ACC112 (cell line): ENCODE measurements at regions not wholly inside any gene's neighbourhood (a gene's known extent, or its start where the extent isn't known, plus 50 kb on each side); places are given as distances from the start of the nearest gene placed in this dataset.
"Not testable (repeated sequence)": the region's sequence is repeated elsewhere in the genome, so short reads cannot be mapped to it uniquely, and the experiment has no call there.

ENCODE experiments used
- H2AFZ ChIP-seq: fragments of 200-600 bp; sonication (generic); one replicate; pipeline ENCODE4 v1.6.0; 2017; ENCODE audit warnings: antibody characterized with exemption, low read length; ENCODE audit not compliant: unreplicated experiment
- H3K27ac ChIP-seq: fragments of 200-600 bp; sonication (generic); 2 replicates; pipeline ENCODE4 v1.5.1; 2014; ENCODE audit warnings: low read depth, mild to moderate bottlenecking, antibody characterized with exemption, low read length, moderate library complexity
- H3K27me3 ChIP-seq: fragments of 200-600 bp; sonication (generic); 2 replicates; pipeline ENCODE4 v1.6.1; 2014; ENCODE audit warnings: mild to moderate bottlenecking, antibody characterized with exemption, low read length, moderate library complexity, mixed read lengths; ENCODE audit not compliant: insufficient read depth
- H3K36me3 ChIP-seq: fragments of 200-600 bp; sonication (generic); 2 replicates; pipeline ENCODE4 v1.6.1; 2016; ENCODE audit warnings: mild to moderate bottlenecking, antibody characterized with exemption, low read length, moderate library complexity, mixed read lengths; ENCODE audit not compliant: insufficient read depth
- H3K4me1 ChIP-seq: fragments of 200-600 bp; sonication (generic); one replicate; pipeline ENCODE4 v1.6.1; 2016; ENCODE audit warnings: low read length, mixed read lengths; ENCODE audit not compliant: insufficient read depth, unreplicated experiment, control insufficient read depth
- H3K4me3 ChIP-seq: fragments of 200-600 bp; sonication (generic); 2 replicates; pipeline ENCODE4 v1.5.1; 2014; ENCODE audit warnings: mild to moderate bottlenecking, low read depth, low read length
- H3K79me2 ChIP-seq: fragments of 200-600 bp; sonication (generic); one replicate; pipeline ENCODE4 v1.6.0; 2016; ENCODE audit warnings: low read length; ENCODE audit not compliant: control insufficient read depth, unreplicated experiment, insufficient read depth

- H3K36me3 ChIP-seq: peaks cover 17% of the 10 kb centered on the region; the same call in 1 of the 2 replicates
- H3K27me3 ChIP-seq: no peaks in the 10 kb centered on the region
- peaks cover 18% of the 10 kb centered on the region for H3K79me2 ChIP-seq
- H2AFZ ChIP-seq: no peak overlapping the region
- no peak overlapping the region for H3K4me3 ChIP-seq
- no peak overlapping the region for H3K27ac ChIP-seq
- no peaks in the 10 kb centered on the region for H3K4me1 ChIP-seq
Measured at GRCh38 chr7:131052285-131052904, 275.3 kb upstream of the MKLN1 start.

DNA sequence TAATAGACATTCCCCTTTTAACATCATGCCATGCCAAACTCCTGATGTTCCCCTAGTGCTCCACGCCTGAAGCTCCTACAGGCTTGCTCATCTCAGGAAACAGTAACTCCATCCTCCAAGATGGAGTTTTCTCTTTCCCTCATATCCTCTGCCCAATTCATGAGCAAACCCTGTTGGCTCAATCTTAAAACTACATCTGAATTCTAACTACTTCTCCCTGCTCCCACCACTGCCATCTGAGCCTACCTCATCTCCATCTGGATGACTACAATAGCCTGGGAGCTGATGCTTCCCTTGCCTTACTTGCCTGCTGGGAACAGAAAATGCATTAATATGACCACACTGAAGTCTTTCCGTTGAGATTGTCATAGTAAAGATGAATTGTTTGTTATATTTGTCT, 271.7 kb upstream of the MKLN1 start:
- Histone ChIP-seq H3K4me1 (no peaks in the 10 kb centered on the region), H3K36me3 (peaks cover 15% of the 10 kb centered on the region), H3K79me2 (peaks cover 27% of the 10 kb centered on the region), H2AFZ (no peak overlapping the region), H3K4me3 (no peak overlapping the region), H3K27ac (no peak overlapping the region), H3K27me3 (no peaks in the 10 kb centered on the region)

- Histone ChIP-seq H3K4me3 (no peak overlapping the region), H3K27ac (no peak overlapping the region), H3K4me1 (no peaks in the 10 kb centered on the region), H2AFZ (no peak overlapping the region), H3K79me2 (peaks cover 35% of the 10 kb centered on the region), H3K27me3 (no peaks in the 10 kb centered on the region), H3K36me3 (peaks cover 19% of the 10 kb centered on the region)
Measured at GRCh38 chr7:131057015-131057793, 270.5 kb upstream of the MKLN1 start.

GRCh38 chr7:131057794-131058070, 269.9 kb upstream of the MKLN1 start:
- Histone ChIP-seq H3K27me3 (no peaks in the 10 kb centered on the region), H3K36me3 (peaks cover 20% of the 10 kb centered on the region), H2AFZ (no peak overlapping the region), H3K4me3 (no peak overlapping the region), H3K27ac (no peak overlapping the region), H3K79me2 (peaks cover 35% of the 10 kb centered on the region), H3K4me1 (no peaks in the 10 kb centered on the region)

DNA sequence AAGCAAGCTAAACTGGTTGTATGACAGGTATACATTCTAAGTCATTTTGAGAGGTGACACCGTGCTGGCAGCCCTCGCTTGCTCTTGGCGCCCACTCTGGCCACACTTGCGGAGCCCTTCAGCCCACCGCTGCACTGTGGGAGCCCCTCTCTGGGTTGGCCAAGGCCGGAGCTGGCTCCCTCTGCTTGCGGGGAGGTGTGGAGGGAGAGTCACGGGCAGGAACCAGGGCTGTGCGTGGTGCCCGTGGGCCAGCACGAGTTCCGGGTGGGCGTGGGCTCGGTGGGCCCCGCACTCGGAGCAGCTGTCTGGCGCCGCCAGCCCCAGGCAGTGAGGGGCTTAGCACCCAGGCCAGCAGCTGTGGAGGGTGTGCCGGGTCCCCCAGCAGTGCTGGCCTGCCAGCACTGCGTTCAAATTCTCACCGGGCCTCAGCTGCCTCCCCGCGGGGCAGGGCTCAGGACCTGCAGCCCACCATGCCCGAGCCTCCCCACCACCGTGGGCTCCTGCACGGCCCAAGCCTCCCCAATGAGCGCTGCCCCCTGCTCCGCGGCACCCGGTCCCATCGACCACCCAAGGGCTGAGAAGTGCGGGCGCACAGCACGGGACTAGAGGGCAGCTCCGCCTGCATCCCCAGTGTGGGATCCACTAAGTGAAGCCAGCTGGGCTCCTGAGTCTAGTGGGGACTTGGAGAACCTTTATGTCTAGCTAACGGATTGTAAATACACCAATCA, 269.0 kb upstream of the MKLN1 start:
- H3K4me3 ChIP-seq, H3K27me3 ChIP-seq, H3K4me1 ChIP-seq, H3K27ac ChIP-seq, H2AFZ ChIP-seq: not testable (repeated sequence)
- peaks cover 25% of the 10 kb centered on the region for H3K36me3 ChIP-seq
- peaks cover 35% of the 10 kb centered on the region for H3K79me2 ChIP-seq

DNA sequence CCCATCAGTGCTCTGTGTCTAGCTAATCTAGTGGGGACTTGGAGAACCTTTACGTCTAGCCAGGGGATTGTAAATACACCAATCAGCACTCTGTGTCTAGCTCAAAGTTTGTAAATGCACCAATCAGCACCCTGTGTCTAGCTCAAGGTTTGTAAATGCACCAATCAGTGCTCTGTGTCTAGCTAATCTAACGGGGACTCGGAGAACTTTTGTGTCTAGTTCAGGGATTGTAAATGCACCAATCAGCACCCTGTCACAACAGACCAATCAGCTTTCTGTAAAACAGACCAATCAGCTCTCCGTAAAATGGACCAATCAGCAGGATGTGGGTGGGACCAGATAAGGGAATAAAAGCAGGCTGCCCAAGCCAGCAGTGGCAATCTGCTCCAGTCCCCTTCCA, 268.3 kb upstream of the MKLN1 start:
- Histone ChIP-seq H3K36me3 (peaks cover 29% of the 10 kb centered on the region), H3K79me2 (peaks cover 33% of the 10 kb centered on the region)
- H2AFZ ChIP-seq, H3K4me3 ChIP-seq, H3K27ac ChIP-seq, H3K4me1 ChIP-seq, H3K27me3 ChIP-seq: not testable (repeated sequence)

GRCh38 chr7:131061158-131061557, 266.5 kb upstream of the MKLN1 start:
- H3K79me2 ChIP-seq: peaks cover 33% of the 10 kb centered on the region

DNA sequence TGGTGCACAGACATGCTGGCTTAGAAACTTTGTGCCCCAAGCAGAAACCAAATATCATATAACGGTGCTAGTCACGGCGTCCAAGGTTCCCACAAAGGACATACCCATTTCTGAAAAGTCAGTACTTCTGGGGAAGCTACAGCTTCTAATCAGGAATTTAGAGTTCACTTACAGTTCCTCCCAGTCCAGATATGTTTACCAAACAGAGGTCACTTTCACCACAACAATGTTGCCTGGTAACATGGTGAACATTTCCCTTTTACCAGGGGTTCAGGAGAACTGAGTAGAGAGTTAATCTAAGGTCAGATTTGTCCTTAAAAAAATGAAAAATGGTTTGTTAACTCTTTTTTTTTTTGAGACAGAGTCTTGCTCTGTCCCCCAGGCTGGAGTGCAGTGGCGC, 265.9 kb upstream of the MKLN1 start:
- peaks cover 4% of the 10 kb centered on the region for H3K4me1 ChIP-seq
- H3K27me3 ChIP-seq: no peaks in the 10 kb centered on the region
- H3K4me3 ChIP-seq: no peak overlapping the region
- H3K79me2 ChIP-seq: peaks cover 34% of the 10 kb centered on the region
- peaks cover 33% of the 10 kb centered on the region for H3K36me3 ChIP-seq
- no peak overlapping the region for H2AFZ ChIP-seq
- H3K27ac ChIP-seq: no peak overlapping the region

More at GRCh38 chr7:131061158-131061557, 266.5 kb upstream of the MKLN1 start:
- H3K27ac ChIP-seq: no peak overlapping the region
- no peak overlapping the region for H3K4me3 ChIP-seq
- peaks cover 33% of the 10 kb centered on the region for H3K36me3 ChIP-seq
- no peak overlapping the region for H2AFZ ChIP-seq
- H3K4me1 ChIP-seq: no peaks in the 10 kb centered on the region
- no peaks in the 10 kb centered on the region for H3K27me3 ChIP-seq

GRCh38 chr7:131066635-131067034, 261.0 kb upstream of the MKLN1 start:
- H3K79me2 ChIP-seq: peaks cover 40% of the 10 kb centered on the region
- H3K27me3 ChIP-seq: no peaks in the 10 kb centered on the region
- H3K4me1 ChIP-seq: peaks cover 24% of the 10 kb centered on the region
- no peak overlapping the region for H2AFZ ChIP-seq
- H3K27ac ChIP-seq: no peak overlapping the region
- H3K4me3 ChIP-seq: no peak overlapping the region
- peaks cover 26% of the 10 kb centered on the region for H3K36me3 ChIP-seq

DNA sequence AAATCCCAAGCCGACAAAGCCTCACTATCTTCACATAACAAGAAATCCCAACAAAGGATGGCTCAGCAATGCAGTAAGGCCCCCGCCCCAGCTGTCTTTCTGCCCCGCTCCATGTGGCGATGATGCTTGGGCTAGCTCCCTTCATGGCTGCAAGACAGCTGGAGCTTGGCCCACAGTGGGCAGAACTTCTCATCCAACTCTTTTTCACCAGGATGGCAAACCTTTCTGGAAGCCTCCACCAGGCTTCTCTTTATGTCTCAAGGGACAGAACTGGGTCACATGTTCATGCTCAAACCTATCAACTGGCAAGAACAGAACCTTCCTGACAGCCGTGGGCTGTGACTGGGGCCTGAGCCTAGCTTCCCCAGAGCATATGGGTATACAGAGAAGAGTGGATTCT, 260.5 kb upstream of the MKLN1 start:
- Histone ChIP-seq H2AFZ (no peak overlapping the region), H3K36me3 (peaks cover 23% of the 10 kb centered on the region), H3K4me3 (no peak overlapping the region), H3K4me1 (peaks cover 24% of the 10 kb centered on the region), H3K79me2 (peaks cover 37% of the 10 kb centered on the region), H3K27me3 (no peaks in the 10 kb centered on the region), H3K27ac (no peak overlapping the region)

GRCh38 chr7:131068604-131069021, 259.1 kb upstream of the MKLN1 start:
- H3K4me3 ChIP-seq: no peak overlapping the region
- peaks cover 23% of the 10 kb centered on the region for H3K36me3 ChIP-seq
- H2AFZ ChIP-seq: no peak overlapping the region
- no peak overlapping the region for H3K27ac ChIP-seq
- no peaks in the 10 kb centered on the region for H3K27me3 ChIP-seq
- peaks cover 33% of the 10 kb centered on the region for H3K4me1 ChIP-seq
- H3K79me2 ChIP-seq: peaks cover 40% of the 10 kb centered on the region
